ENCODE measurements at regions not wholly inside any gene's neighbourhood (a gene's known extent, or its start where the extent isn't known, plus 50 kb on each side); places are given as distances from the start of the nearest gene placed in this dataset.

DNA sequence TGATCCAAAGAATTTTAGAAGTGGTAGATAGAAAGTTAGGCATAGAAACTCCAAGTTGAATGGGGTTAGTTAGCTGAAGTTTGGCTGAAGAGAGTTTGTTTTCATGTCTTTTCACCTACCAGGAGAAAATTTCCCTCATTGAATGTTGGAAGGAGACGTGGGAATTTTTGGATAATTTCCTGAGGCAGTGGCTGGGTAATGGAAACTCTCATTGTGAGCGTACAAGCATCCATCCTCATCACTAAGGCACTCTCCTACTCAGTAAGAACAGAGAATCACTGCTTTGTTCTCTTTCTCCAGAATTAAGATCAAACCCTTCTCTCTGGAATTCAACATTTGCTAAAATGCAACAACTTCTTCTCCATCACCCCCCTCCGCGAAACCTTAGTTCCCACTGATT is 179.7 kb downstream of the PALM2AKAP2 start:
- H3K4me1 Mint-ChIP-seq: peaks cover 32% of the 10 kb centered on the region
- Histone ChIP-seq H3K9ac (no peak overlapping the region), H3K36me3 (no peaks in the 10 kb centered on the region), H2AFZ (replicated peaks) (no peak overlapping the region), H4K20me1 (ENCODE audit: low read depth) (no peaks in the 10 kb centered on the region), H3K79me2 (ENCODE audit: low read depth) (no peaks in the 10 kb centered on the region), H3F3A (ENCODE audit: low read depth) (peaks cover 17% of the 10 kb centered on the region), H3K27me3 (no peaks in the 10 kb centered on the region), H3K27ac (no peak overlapping the region), H3K4me2 (no peak overlapping the region), H3K4me1 (peaks cover 23% of the 10 kb centered on the region), H3K9me3 (ENCODE audit: low read depth) (no peaks in the 10 kb centered on the region), H3K4me3 (no peak overlapping the region)
- H3K4me3 Mint-ChIP-seq: no peak overlapping the region
- TF ChIP-seq EZH2phosphoT487 (IDR thresholded peaks at IDR 0.05) (no peak), EZH2 (IDR thresholded peaks at IDR 0.05) (no peak)
- TF ChIP-seq, protein P1, sequence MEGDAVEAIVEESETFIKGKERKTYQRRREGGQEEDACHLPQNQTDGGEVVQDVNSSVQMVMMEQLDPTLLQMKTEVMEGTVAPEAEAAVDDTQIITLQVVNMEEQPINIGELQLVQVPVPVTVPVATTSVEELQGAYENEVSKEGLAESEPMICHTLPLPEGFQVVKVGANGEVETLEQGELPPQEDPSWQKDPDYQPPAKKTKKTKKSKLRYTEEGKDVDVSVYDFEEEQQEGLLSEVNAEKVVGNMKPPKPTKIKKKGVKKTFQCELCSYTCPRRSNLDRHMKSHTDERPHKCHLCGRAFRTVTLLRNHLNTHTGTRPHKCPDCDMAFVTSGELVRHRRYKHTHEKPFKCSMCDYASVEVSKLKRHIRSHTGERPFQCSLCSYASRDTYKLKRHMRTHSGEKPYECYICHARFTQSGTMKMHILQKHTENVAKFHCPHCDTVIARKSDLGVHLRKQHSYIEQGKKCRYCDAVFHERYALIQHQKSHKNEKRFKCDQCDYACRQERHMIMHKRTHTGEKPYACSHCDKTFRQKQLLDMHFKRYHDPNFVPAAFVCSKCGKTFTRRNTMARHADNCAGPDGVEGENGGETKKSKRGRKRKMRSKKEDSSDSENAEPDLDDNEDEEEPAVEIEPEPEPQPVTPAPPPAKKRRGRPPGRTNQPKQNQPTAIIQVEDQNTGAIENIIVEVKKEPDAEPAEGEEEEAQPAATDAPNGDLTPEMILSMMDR (IDR thresholded peaks at IDR 0.05): no peak
- H3K27ac Mint-ChIP-seq: no peak overlapping the region
- no peaks in the 10 kb centered on the region for H3K9me3 Mint-ChIP-seq
- no peak for DNase-seq (ENCODE audit: low spot score)
- no peaks in the 10 kb centered on the region for H3K27me3 Mint-ChIP-seq (ENCODE audit: insufficient read depth, low read depth)
- H3K36me3 Mint-ChIP-seq: no peaks in the 10 kb centered on the region

DNA sequence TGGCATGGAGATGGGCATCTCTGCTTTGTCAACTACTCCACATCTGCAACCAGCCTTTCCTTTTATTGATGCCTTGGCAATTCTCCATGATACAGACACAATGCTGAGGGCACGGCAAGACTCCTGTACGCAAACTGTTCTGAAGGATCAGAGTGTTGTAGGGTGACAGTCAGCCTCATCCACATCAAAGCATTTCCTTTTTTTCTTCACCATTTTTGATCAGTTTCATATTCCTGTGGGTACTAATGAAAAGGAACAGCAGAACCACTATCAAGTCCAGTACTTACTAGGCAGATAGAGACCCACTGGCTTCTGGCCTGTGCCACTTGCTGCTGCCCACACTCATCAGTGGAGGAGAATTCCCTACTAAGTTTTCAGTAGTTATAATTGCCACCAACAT is 181.6 kb downstream of the PALM2AKAP2 start:
- no peaks in the 10 kb centered on the region for H3K27me3 ChIP-seq
- Mint-ChIP-seq H3K4me3 (no peak overlapping the region), H3K9me3 (no peaks in the 10 kb centered on the region), H3K36me3 (no peaks in the 10 kb centered on the region), H3K27ac (no peak overlapping the region), H3K4me1 (peaks cover 20% of the 10 kb centered on the region), H3K27me3 (ENCODE audit: insufficient read depth, low read depth) (peaks cover 2% of the 10 kb centered on the region)
- no peak overlapping the region for H3K4me2 ChIP-seq
- H3K4me1 ChIP-seq: peaks cover 13% of the 10 kb centered on the region
- no peaks in the 10 kb centered on the region for H3K79me2 ChIP-seq (ENCODE audit: low read depth)
- no peak overlapping the region for H3K27ac ChIP-seq
- H3K9me3 ChIP-seq (ENCODE audit: low read depth): no peaks in the 10 kb centered on the region
- no peaks in the 10 kb centered on the region for H3K36me3 ChIP-seq
- H3K9ac ChIP-seq: no peak overlapping the region
- TF ChIP-seq EZH2phosphoT487 (IDR thresholded peaks at IDR 0.05): no peak
- TF ChIP-seq, protein P1 (IDR thresholded peaks at IDR 0.05): no peak
- no peak for TF ChIP-seq EZH2 (IDR thresholded peaks at IDR 0.05)
- H2AFZ ChIP-seq (replicated peaks): no peak overlapping the region
- no peak for DNase-seq (ENCODE audit: low spot score)
- H3K4me3 ChIP-seq: no peak overlapping the region
- peaks cover 13% of the 10 kb centered on the region for H3F3A ChIP-seq (ENCODE audit: low read depth)
- H4K20me1 ChIP-seq (ENCODE audit: low read depth): no peaks in the 10 kb centered on the region

DNA sequence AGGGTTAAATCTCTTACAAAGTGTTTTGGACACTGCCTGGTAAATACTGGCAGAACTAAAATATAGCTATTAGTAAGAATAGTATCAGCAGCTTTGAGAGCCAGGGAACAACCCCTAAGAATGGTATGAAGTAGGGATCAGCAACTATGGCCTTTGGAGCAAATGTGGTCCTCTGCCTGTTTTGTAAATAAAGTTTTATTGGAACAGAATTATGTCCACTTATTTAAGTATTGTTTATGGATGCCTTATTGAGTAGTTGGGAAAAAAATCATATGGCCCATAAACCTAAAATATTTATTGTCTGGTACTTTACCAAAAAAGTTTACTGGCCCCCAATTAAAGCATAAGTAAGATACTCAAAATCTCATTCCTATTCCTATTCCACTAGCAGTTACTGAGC is 182.2 kb downstream of the PALM2AKAP2 start:
- no peaks in the 10 kb centered on the region for H3K36me3 Mint-ChIP-seq

More for the DNA sequence above, 182.2 kb downstream of the PALM2AKAP2 start:
- peaks cover 8% of the 10 kb centered on the region for H3K4me1 ChIP-seq
- no peaks in the 10 kb centered on the region for H3K9me3 ChIP-seq (ENCODE audit: low read depth)
- TF ChIP-seq, protein P1 (IDR thresholded peaks at IDR 0.05): no peak
- no peak for TF ChIP-seq EZH2phosphoT487 (IDR thresholded peaks at IDR 0.05)
- no peak for TF ChIP-seq EZH2 (IDR thresholded peaks at IDR 0.05)
- H2AFZ ChIP-seq (replicated peaks): no peak overlapping the region
- no peak overlapping the region for H3K9ac ChIP-seq
- H3K4me3 ChIP-seq: no peak overlapping the region
- no peaks in the 10 kb centered on the region for H3K27me3 ChIP-seq
- peaks cover 7% of the 10 kb centered on the region for H3F3A ChIP-seq (ENCODE audit: low read depth)
- H3K27ac Mint-ChIP-seq: no peak overlapping the region
- no peaks in the 10 kb centered on the region for H4K20me1 ChIP-seq (ENCODE audit: low read depth)
- H3K9me3 Mint-ChIP-seq: no peaks in the 10 kb centered on the region
- H3K4me2 ChIP-seq: no peak overlapping the region
- no peaks in the 10 kb centered on the region for H3K36me3 ChIP-seq
- peaks cover 19% of the 10 kb centered on the region for H3K4me1 Mint-ChIP-seq
- H3K79me2 ChIP-seq (ENCODE audit: low read depth): no peaks in the 10 kb centered on the region
- H3K4me3 Mint-ChIP-seq: no peak overlapping the region
- H3K27ac ChIP-seq: no peak overlapping the region
- H3K27me3 Mint-ChIP-seq (ENCODE audit: insufficient read depth, low read depth): peaks cover 2% of the 10 kb centered on the region
- DNase-seq (ENCODE audit: low spot score): no peak
